ENCODE measurements at regions not wholly inside any gene's neighbourhood (a gene's known extent, or its start where the extent isn't known, plus 50 kb on each side); places are given as distances from the start of the nearest gene placed in this dataset.
"Not testable (repeated sequence)": the region's sequence is repeated elsewhere in the genome, so short reads cannot be mapped to it uniquely, and the experiment has no call there.

- DNase-seq = no peak
Observed at GRCh38 chr3:135412475-135412874, 553.1 kb upstream of the PPP2R3A start.

GRCh38 chr3:135416182-135416581, 549.3 kb upstream of the PPP2R3A start:
- DNase-seq = no peak

DNA sequence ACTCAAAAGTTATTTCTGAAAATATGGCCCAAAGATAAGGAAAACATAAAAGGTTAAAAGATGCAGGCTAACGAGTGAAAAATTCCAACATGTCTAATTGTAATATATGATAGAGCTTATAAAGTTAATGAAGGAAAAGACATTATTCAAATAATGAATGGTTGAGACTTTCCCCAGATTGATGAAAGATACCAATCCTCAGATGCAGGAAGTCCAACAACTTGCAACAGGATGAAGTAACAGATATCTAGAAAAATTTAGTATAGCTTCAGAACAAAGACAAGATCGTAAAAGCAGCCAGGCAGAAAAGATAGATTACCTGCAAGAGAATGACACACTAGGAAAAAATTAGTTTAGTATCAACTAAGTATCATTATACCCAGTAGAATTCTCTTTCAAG, 546.4 kb upstream of the PPP2R3A start:
- no peak for DNase-seq

- DNase-seq = no peak
Observed at GRCh38 chr3:135426508-135426907, 539.0 kb upstream of the PPP2R3A start.

GRCh38 chr3:135432402-135432801, 533.1 kb upstream of the PPP2R3A start:
- DNase-seq = no peak

GRCh38 chr3:135438889-135439597, 526.5 kb upstream of the PPP2R3A start:
- DNase-seq = not testable (repeated sequence)

DNA sequence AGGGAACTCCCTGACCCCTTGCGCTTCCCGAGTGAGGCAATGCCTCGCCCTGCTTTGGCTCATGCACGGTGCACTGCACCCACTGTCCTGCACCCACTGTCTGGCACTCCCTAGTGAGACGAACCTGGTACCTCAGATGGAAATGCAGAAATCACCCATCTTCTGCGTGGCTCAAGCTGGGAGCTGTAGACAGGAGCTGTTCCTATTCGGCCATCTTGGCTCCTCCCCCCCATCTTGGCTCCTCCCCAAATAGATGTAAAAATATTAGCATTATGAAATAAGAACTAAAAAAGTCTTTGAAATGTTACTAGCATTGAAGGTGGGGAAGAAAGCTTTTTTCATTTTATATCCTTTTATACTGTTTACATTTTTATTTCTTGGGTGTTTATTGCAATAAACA, 525.9 kb upstream of the PPP2R3A start:
- DNase-seq = not testable (repeated sequence)

DNA sequence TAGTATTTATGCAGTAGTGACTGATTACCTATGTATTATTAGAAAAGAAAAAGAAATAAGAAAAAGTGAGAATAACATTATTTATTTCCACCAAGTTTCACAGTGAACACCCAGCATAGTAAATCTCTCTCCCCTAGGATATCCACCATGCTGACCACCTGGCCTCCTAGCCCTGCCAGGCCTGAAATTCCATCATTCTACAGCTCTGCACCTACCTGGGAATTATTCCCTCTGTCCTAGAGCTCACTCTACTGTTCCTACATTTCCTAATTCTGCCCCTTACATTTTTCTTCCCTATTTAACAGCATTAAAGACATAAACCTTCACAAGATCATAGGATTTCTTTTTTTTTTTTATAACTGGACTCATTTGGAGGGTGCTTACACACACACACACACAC, 525.3 kb upstream of the PPP2R3A start:
- DNase-seq = no peak

DNA sequence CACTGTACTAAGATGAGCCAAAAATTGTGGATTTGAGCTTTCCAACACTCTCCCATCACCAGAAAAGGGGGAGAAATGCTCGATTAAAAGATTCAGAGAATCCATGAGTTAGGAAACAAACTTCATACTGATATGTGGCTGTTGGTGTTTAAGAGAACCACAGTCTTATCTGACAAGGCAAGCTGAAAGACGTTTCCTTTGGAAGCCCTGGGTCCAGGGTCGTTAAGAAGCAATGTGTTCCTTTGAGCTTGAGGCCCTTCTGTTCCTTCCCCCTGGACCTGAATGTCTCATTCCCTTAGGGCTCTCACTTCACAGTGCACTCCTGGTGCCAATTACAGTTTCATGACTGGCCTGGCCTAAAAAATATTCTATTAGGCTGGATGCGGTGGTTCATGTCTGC, 524.8 kb upstream of the PPP2R3A start:
- DNase-seq = no peak

DNA sequence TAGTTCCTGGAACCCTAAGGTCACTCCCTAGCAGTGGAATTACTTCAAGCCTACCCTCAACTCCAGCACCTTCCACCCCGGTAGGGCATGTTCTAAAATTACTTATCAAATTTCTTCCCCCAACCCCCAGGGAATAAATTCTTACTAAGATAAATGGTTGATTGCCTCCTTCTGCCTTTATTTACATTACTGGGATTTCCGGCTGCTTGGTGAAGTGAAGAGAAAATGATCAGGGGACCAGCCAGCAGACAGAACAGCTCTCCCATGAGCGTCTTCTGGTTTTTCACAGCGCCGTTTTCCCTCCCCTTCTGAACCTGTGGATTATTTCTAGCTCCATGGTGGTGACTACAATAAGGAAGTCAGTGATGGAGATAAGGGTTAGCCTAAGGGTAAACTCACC, 521.5 kb upstream of the PPP2R3A start:
- DNase-seq = no peak

GRCh38 chr3:135447483-135447882, 518.0 kb upstream of the PPP2R3A start:
- no peak for DNase-seq

DNA sequence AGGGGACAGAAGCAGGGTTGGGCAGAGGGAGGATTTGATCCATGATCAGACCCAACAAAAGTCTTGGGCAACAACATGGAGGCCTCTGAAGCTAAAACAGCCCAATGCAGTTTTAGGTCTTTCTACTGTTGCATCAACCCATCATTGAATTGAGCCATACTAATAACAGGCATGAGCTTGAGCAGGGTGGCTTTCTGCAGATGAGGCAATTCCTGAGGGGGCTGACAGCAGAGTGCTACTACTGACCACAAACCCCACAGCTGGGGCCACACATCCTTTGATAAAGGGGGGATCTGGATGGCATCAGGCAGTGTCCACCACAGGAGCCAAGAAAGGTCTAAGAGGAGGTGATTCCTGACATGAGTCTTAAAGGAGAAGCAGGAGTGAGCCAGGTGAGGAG, 517.0 kb upstream of the PPP2R3A start:
- DNase-seq = no peak

GRCh38 chr3:135449046-135449445, 516.5 kb upstream of the PPP2R3A start:
- DNase-seq = no peak

- no peak for DNase-seq
Observed at GRCh38 chr3:135451037-135451785, 514.3 kb upstream of the PPP2R3A start.

GRCh38 chr3:135452881-135453280, 512.6 kb upstream of the PPP2R3A start:
- no peak for DNase-seq

- DNase-seq = no peak
Observed at GRCh38 chr3:135453326-135453725, 512.2 kb upstream of the PPP2R3A start.

DNA sequence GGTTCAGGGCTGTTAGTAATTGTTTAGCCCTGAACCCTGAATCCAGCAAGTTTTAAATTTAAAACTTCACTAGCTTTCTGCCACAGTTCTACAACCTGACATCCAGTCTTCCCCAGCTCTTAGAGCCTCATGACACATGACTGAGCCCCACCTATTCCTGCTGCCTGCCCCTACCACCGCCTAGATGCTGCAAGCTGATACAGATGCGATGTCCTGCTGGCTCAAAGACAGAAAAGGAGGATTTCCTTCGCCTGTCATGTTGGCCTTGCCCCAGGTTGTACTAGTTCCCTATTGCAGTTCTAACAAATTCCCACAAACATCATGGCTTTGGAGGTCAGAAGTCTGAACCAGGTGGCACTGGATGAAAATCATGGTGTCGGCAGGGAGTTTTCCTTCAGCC, 510.6 kb upstream of the PPP2R3A start:
- no peak for DNase-seq

- DNase-seq = no peak
Observed at GRCh38 chr3:135456108-135456790, 509.3 kb upstream of the PPP2R3A start.

DNA sequence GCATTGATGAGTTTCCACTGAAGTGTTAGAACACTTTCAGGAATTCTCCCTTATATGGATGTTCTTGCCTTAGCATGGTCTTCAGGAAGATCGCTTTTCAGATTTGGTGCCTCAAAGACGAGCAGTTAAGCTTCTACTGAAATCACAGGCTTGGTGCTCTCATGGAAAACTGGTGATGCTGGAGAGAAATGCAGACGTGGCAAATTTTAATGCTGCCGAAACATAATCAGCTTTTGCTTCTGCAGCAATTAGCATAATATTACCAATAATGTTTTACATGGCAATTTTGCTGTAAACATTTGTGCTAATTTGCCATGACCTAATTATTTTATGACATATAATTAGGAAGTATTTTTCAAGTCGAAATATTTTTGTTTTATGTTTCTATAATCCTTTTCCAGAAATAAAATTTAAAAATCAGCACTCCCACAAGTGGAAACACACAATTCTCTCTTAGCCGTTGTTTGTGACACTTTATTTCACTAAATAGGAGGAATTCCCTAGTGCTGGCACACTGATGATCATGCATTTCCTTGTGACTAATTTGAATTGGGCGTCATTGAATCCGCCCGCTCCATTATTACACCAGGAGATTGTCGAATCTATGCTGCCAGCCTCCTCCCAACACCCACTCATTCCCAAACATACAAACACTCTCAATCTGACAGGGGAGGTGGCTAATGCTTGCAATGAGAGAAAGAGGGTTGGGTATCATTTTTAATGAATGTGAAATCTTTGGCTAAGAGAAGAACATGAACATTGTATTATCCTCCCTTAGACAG, 506.8 kb upstream of the PPP2R3A start:
- no peak for DNase-seq

- DNase-seq = no peak
Observed at GRCh38 chr3:135460273-135460672, 505.3 kb upstream of the PPP2R3A start.

- no peak for DNase-seq
Observed at GRCh38 chr3:135471911-135472310, 493.6 kb upstream of the PPP2R3A start.

DNA sequence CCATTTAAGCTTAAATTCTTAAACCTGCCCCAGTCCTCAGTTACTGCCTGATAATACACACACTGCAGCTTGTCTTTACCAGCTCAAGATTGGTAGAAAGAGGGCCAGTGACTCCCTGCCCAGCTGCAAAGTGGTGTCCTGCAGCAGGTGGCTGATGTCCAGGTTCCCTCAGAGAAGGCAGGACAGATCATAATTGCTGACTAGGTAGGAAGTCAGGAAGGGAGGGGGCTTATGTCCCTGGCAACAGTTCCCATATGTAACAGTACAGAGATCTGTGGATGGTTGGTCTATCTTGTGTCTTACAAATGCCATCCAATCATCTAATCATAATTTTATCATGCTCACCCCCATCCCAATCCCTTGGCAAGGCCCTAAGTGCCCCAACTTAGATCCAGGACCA, 492.1 kb upstream of the PPP2R3A start:
- DNase-seq = no peak

- DNase-seq = no peak
Observed at GRCh38 chr3:135487261-135487660, 478.3 kb upstream of the PPP2R3A start.
